Ovary (tissue), 3 donors: ENCODE measurements at regions not wholly inside any gene's neighbourhood (a gene's known extent, or its start where the extent isn't known, plus 50 kb on each side); places are given as distances from the start of the nearest gene placed in this dataset.

Experiments used
- CTCF ChIP-seq, 3 donors: fragments of 450-650 bp in 2 of 3; fragments of 200-600 bp in 1 of 3; IDR thresholded peaks; one replicate each; pipeline versions ENCODE4 v1.5.1 to v1.8.0; 2016 to 2022; ENCODE audit warnings: antibody characterized with exemption in 3 of 3, mild to moderate bottlenecking in 1 of 3
- POLR2A ChIP-seq: fragments of 450-650 bp; IDR thresholded peaks from one replicate; pipeline ENCODE4 v1.6.1; 2017; ENCODE audit warnings: antibody characterized with exemption, mild to moderate bottlenecking, moderate library complexity
- donor health status: DM: no; HTN: no; CAD: no.

- TF ChIP-seq POLR2A (no peak), CTCF (IDR thresholded peaks at IDR 0.05) (peak; percentile 9 to 68 (median 45))
These were observed 452.7 kb upstream of the PDE3A start for GRCh38 chr12:19915392-19916195.
